WERI-Rb-1 (cell line): ENCODE measurements at regions not wholly inside any gene's neighbourhood (a gene's known extent, or its start where the extent isn't known, plus 50 kb on each side); places are given as distances from the start of the nearest gene placed in this dataset.

Source experiments
- DNase-seq: peaks from one replicate; pipeline ENCODE4 v3.0.0-alpha.2; 2020
- H3K27ac ChIP-seq: fragments of 250-450 bp; sonication (Bioruptor Pico); 2 replicates; pipeline ENCODE4 v1.5.1; 2020; ENCODE audit warnings: mild to moderate bottlenecking, moderate library complexity
- H3K27me3 ChIP-seq: fragments of 250-450 bp; sonication (Bioruptor Pico); 2 replicates; pipeline ENCODE4 v1.5.1; 2021; ENCODE audit warnings: mild to moderate bottlenecking, low read depth, moderate library complexity; ENCODE audit not compliant: insufficient read depth, severe bottlenecking
- H3K36me3 ChIP-seq: fragments of 250-450 bp; sonication (Bioruptor Pico); 2 replicates; pipeline ENCODE4 v1.5.1; 2020; ENCODE audit warnings: mild to moderate bottlenecking, moderate library complexity
- H3K4me3 ChIP-seq: 2 replicates; pipeline ENCODE4 v1.5.1; 2011; ENCODE audit warnings: low read depth, mild to moderate bottlenecking, control low read depth, low read length
- H3K9me3 ChIP-seq: fragments of 250-450 bp; sonication (Bioruptor Pico); 2 replicates; pipeline ENCODE4 v1.5.1; 2021; ENCODE audit warnings: mild to moderate bottlenecking, moderate library complexity; ENCODE audit not compliant: severe bottlenecking
- CTCF ChIP-seq: IDR thresholded peaks from 2 replicates; pipeline ENCODE4 v1.5.1; 2011; ENCODE audit warnings: low read depth, mild to moderate bottlenecking, control low read depth, inconsistent platforms, low read length

DNA sequence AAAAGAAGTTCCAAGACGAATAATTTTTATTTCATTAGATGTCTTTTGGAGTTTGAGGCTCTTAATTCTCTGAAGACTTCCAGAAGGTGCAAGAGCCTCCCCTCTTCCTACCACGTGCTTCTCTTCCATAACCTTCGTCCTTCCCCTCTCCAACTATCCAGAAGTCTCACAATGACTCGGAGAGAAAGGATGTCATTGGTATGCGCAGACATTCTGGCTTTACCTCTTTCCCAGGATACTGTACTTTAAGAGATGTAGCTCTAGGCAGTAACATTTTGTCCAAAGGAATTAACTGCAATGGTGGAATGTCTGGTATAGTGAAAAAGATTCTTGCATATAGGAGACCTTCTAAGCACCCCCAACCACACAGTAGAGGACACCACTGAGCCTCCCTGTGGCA, 249.0 kb upstream of the OSR1 start:
- Histone ChIP-seq H3K27me3 (peaks cover 11% of the 10 kb centered on the region), H3K27ac (no peak overlapping the region), H3K36me3 (no peaks in the 10 kb centered on the region), H3K4me3 (no peak overlapping the region), H3K9me3 (peaks cover 6% of the 10 kb centered on the region)
- DNase-seq: no peak
- no peak for TF ChIP-seq CTCF

GRCh38 chr2:19600982-19601381, 242.6 kb upstream of the OSR1 start:
- DNase-seq: no peak
- no peaks in the 10 kb centered on the region for H3K36me3 ChIP-seq
- no peak for TF ChIP-seq CTCF
- H3K27ac ChIP-seq: no peak overlapping the region
- peaks cover 16% of the 10 kb centered on the region for H3K27me3 ChIP-seq
- H3K9me3 ChIP-seq: peaks cover 6% of the 10 kb centered on the region
- H3K4me3 ChIP-seq: no peak overlapping the region

DNA sequence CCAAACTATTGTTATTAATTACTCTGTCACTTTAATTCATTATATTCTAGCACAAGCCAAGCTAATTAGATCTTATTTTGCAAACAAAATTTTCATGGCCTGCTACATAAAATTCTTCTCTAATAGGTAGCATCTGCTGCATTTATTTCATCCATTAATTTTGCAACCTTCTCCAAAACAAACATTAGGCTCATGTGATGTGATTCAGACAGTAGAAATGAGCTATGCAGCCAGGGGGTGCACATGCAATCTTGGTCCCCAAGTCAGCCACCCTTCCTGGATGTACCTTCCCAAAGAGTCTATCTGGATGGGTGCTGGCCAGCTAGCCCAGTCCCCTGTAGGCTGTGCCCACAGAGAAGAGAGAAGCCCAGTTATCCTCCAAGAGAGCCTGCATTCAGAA, 242.1 kb upstream of the OSR1 start:
- H3K4me3 ChIP-seq: no peak overlapping the region
- H3K27me3 ChIP-seq: peaks cover 16% of the 10 kb centered on the region
- H3K36me3 ChIP-seq: no peaks in the 10 kb centered on the region
- TF ChIP-seq CTCF: no peak
- H3K27ac ChIP-seq: no peak overlapping the region
- peaks cover 6% of the 10 kb centered on the region for H3K9me3 ChIP-seq
- DNase-seq: no peak

GRCh38 chr2:19598971-19599370, 240.5 kb upstream of the OSR1 start:
- Histone ChIP-seq H3K4me3 (no peak overlapping the region), H3K27me3 (peaks cover 16% of the 10 kb centered on the region), H3K9me3 (peaks cover 2% of the 10 kb centered on the region), H3K27ac (no peak overlapping the region), H3K36me3 (no peaks in the 10 kb centered on the region)
- DNase-seq: no peak
- TF ChIP-seq CTCF: no peak

DNA sequence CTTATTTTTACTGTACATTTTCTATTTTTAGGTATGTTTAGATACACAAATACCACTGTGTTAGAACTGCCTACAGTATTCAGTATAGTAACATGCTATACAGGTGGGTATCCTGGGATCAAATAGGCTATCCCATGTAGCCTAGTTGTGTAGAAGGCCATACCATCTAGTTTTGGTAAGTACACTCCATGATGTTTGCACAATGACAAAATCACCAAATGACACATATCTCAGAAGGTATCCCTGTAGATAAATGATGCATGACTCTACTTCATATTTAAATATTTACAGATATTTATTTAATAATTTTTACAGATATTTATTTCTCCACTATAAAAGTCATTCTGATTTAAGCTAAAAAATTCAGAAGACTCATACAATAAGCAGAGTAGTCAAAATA, 233.8 kb upstream of the OSR1 start:
- Histone ChIP-seq H3K27me3 (peaks cover 17% of the 10 kb centered on the region), H3K36me3 (no peaks in the 10 kb centered on the region), H3K4me3 (no peak overlapping the region), H3K9me3 (no peaks in the 10 kb centered on the region), H3K27ac (no peak overlapping the region)
- no peak for TF ChIP-seq CTCF
- no peak for DNase-seq

DNA sequence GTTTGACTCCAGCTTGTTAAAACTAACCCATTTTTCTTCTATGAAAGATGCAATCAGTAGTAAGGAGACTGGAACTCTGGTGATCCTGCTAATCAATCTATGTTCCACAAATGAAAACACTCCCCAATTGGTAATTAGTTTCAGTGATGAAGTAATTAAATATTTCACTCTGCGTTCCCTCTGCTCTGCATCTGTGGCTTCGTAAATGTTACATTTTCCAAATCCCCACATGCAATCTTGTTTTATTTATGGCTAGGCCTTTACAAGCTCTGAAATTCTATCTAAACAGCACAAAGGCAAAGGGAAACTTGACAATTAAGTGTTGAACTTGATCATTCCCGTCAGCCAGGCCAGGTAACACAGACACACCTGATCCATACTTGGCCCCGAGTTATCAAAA, 231.4 kb upstream of the OSR1 start:
- DNase-seq: no peak
- TF ChIP-seq CTCF: no peak
- Histone ChIP-seq H3K27ac (no peak overlapping the region), H3K9me3 (no peaks in the 10 kb centered on the region), H3K27me3 (peaks cover 15% of the 10 kb centered on the region), H3K4me3 (no peak overlapping the region), H3K36me3 (no peaks in the 10 kb centered on the region)
